Tibial artery (tissue), 4 donors: ENCODE measurements at regions not wholly inside any gene's neighbourhood (a gene's known extent, or its start where the extent isn't known, plus 50 kb on each side); places are given as distances from the start of the nearest gene placed in this dataset.

Source experiments
- DNase-seq, 2 donors: peaks; one replicate each; pipeline ENCODE4 v3.0.0-alpha.2; 2019
- H3K27ac ChIP-seq, 2 donors: fragments of 200-600 bp; sonication (generic) in 1 of 2; 1 replicate in 1 of 2; 2 replicates in 1 of 2; pipeline ENCODE4 v1.5.1; 2018 to 2019; ENCODE audit warnings: mild to moderate bottlenecking in 1 of 2
- H3K27me3 ChIP-seq, 2 donors: fragments of 200-600 bp; sonication (generic) in 1 of 2; one replicate each; pipeline versions ENCODE4 v1.5.1 to v1.6.0; 2016 to 2019
- H3K36me3 ChIP-seq, 3 donors: fragments of 200-600 bp; sonication (generic) in 2 of 3; one replicate each; pipeline ENCODE4 v1.5.1; 2016 to 2019; ENCODE audit warnings: mild to moderate bottlenecking in 2 of 3
- H3K4me1 ChIP-seq, 4 donors: fragments of 200-600 bp; sonication (generic) in 2 of 4; 1 replicate in 3 of 4; 2 replicates in 1 of 4; pipeline ENCODE4 v1.5.1; 2016 to 2019
- H3K4me3 ChIP-seq, 2 donors: fragments of 200-600 bp; sonication (generic) in 1 of 2; 1 replicate in 1 of 2; 2 replicates in 1 of 2; pipeline ENCODE4 v1.5.1; 2018 to 2019; ENCODE audit warnings: mild to moderate bottlenecking in 2 of 2
- H3K9me3 ChIP-seq, 3 donors: fragments of 200-600 bp; sonication (generic) in 1 of 3; one replicate each; pipeline ENCODE4 v1.5.1; 2016 to 2019
- CTCF ChIP-seq, 2 experiments: fragments of 200-600 bp in 1 of 2; fragments of 450-650 bp in 1 of 2; IDR thresholded peaks; one replicate each; pipeline ENCODE4 v1.5.1; 2017 to 2019; ENCODE audit warnings: antibody characterized with exemption in 2 of 2, mild to moderate bottlenecking in 1 of 2, moderate library complexity in 1 of 2
- intact Hi-C: fragments of 100-400 bp; cut with DNase I; formaldehyde crosslinking; loops from one replicate; pipeline ENCODE4 v1.15.0; 2023; ENCODE audit warnings: low total_unique reads

GRCh38 chr4:182111586-182111985, 131.6 kb upstream of the TENM3 start:
- Histone ChIP-seq H3K36me3 (no peaks in the 10 kb centered on the region), H3K4me1 (no peaks in the 10 kb centered on the region), H3K27me3 (no peaks in the 10 kb centered on the region), H3K9me3 (no peaks in the 10 kb centered on the region), H3K27ac (no peak overlapping the region), H3K4me3 (no peak overlapping the region)
- DNase-seq, result no peak
- no peak for TF ChIP-seq CTCF (IDR thresholded peaks at IDR 0.05)
- intact Hi-C loops, result no loop called here

DNA sequence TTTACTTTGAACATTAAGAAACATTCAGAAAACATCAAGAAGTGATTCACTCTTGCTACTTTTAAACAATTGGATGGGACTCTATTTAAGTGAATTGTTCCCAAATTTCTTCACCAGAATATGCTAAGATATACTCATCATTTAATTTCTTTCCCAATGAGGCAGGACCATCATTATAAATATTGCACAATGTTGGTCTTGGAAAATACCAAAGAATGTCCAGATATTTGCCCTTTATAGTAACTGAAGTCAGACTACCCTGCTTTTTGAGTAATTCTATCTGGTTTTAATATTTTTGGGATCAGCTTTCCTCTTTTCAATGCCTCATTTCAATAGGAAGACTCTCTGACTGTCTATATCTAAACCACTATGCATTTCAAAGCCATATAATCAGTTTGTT, 129.4 kb upstream of the TENM3 start:
- Histone ChIP-seq H3K9me3 (peaks cover 0 to 5% (median 0%) of the 10 kb centered on the region in 3 donors), H3K27ac (no peak overlapping the region), H3K4me3 (no peak overlapping the region), H3K36me3 (no peaks in the 10 kb centered on the region), H3K27me3 (no peaks in the 10 kb centered on the region), H3K4me1 (no peaks in the 10 kb centered on the region)
- DNase-seq, result no peak
- no peak for TF ChIP-seq CTCF (IDR thresholded peaks at IDR 0.05)
- intact Hi-C loops, result no loop called here

DNA sequence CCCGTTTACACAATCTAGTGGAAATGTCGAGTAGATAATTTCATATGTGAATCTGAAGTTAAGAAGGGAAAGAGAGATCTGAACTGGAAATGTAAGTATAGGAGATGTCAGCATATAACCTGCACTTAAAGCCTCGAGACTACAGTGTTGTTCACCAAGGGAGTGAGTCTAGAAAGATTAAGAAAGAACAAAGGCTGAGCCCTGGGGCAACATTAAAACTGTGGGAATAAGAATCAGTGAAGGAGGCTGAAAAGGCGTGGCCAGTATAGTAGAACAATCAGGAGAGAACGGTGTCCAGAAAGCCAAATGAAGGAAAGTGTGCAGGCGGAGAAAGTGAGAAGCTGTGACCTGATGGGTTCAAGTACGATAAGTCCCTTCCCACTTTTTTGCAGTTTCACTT, 118.8 kb upstream of the TENM3 start:
- TF ChIP-seq CTCF (IDR thresholded peaks at IDR 0.05), result no peak
- no peaks in the 10 kb centered on the region for H3K36me3 ChIP-seq
- no peaks in the 10 kb centered on the region for H3K4me1 ChIP-seq
- intact Hi-C loops, result no loop called here
- no peak for DNase-seq
- peaks cover 0 to 12% (median 5%) of the 10 kb centered on the region in 3 donors for H3K9me3 ChIP-seq
- H3K4me3 ChIP-seq, result no peak overlapping the region
- no peak overlapping the region for H3K27ac ChIP-seq
- H3K27me3 ChIP-seq, result no peaks in the 10 kb centered on the region

DNA sequence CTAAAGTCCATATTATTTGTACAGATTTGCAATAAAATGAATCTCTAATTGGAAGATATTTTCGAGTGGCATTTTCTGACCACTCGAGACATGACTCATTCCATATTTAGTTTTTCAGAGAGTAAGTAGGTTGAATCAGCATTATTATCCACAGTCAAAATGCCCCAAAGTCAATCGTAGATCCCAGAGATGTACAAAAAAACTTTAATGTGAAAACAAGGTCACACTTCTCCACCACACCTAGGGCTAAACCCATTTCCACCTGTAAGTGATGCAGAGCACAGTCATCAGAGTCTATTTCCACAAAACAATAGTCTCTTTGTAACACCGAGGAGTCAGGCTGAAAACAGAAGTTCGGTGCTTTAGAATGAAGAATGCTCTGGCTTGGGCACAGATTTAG, 117.1 kb upstream of the TENM3 start:
- no peak for TF ChIP-seq CTCF (IDR thresholded peaks at IDR 0.05)
- Histone ChIP-seq H3K27me3 (no peaks in the 10 kb centered on the region), H3K27ac (no peak overlapping the region), H3K4me3 (no peak overlapping the region), H3K4me1 (no peaks in the 10 kb centered on the region), H3K36me3 (no peaks in the 10 kb centered on the region), H3K9me3 (peaks cover 0 to 12% (median 5%) of the 10 kb centered on the region in 3 donors)
- no peak for DNase-seq
- intact Hi-C loops, result no loop called here

- no peak for DNase-seq
- Histone ChIP-seq H3K4me1 (no peaks in the 10 kb centered on the region), H3K36me3 (no peaks in the 10 kb centered on the region), H3K27me3 (no peaks in the 10 kb centered on the region), H3K4me3 (no peak overlapping the region), H3K27ac (no peak overlapping the region), H3K9me3 (peaks cover 0 to 12% (median 5%) of the 10 kb centered on the region in 3 donors)
- intact Hi-C loops, result no loop called here
- TF ChIP-seq CTCF (IDR thresholded peaks at IDR 0.05), result no peak
These were observed 116.6 kb upstream of the TENM3 start for GRCh38 chr4:182126603-182127002.

DNA sequence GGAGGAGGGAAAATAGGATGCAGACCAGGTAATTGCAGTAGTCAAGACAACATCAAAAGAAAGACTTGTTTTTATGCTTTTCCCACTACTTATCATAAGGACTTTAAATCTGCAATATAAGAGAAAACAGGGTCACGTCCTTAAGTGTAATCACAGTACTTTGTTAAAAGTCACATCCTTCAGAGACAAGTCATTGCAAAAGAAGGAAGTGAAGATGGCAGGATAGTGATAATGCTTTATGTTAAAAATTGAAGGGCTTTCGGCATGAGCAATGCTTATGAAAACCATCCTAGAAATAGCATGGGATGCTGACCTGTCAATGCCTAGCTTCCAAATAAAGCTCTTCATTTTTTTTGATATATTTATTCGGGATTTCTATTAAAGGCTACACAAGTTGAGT, 110.2 kb upstream of the TENM3 start:
- Histone ChIP-seq H3K4me3 (no peak overlapping the region), H3K36me3 (no peaks in the 10 kb centered on the region), H3K27me3 (no peaks in the 10 kb centered on the region), H3K4me1 (no peaks in the 10 kb centered on the region), H3K27ac (no peak overlapping the region), H3K9me3 (no peaks in the 10 kb centered on the region)
- no peak for TF ChIP-seq CTCF (IDR thresholded peaks at IDR 0.05)
- no peak for DNase-seq
- intact Hi-C loops, result no loop called here
